Activated B cell treated with CpG ODN at 0.5 μM for 24 hours (primary cell): ENCODE measurements at regions not wholly inside any gene's neighbourhood (a gene's known extent, or its start where the extent isn't known, plus 50 kb on each side); places are given as distances from the start of the nearest gene placed in this dataset.
"Not testable (repeated sequence)": the region's sequence is repeated elsewhere in the genome, so short reads cannot be mapped to it uniquely, and the experiment has no call there.

Experiments used
- ATAC-seq: fragments of 200-7000 bp; cut with Tn5 transposase; one replicate; pipeline ENCODE4 v1.10.0; 2021; ENCODE audit warnings: low read depth, mild to moderate bottlenecking, moderate library complexity
- CTCF ChIA-PET: fragments of 350-600 bp; sonication (Branson Sonifier 250); formaldehyde crosslinking; loops from one replicate; lab custom pipeline; 2021; ENCODE audit warnings: antibody characterized with exemption; lab: Charles Lee
- POLR2A ChIA-PET: fragments of 350-600 bp; sonication (Branson Sonifier 250); formaldehyde crosslinking; loops from one replicate; lab custom pipeline; 2021; ENCODE audit warnings: antibody characterized with exemption; lab: Charles Lee
- DNase-seq: peaks from one replicate; pipeline ENCODE4 v3.0.0; 2022
- H3K27ac Mint-ChIP-seq: one replicate; pipeline ENCODE4 v1.8.0; 2020; ENCODE audit warnings: mixed read lengths
- H3K27me3 Mint-ChIP-seq: one replicate; pipeline ENCODE4 v1.8.0; 2021; ENCODE audit warnings: mixed read lengths
- H3K36me3 Mint-ChIP-seq: one replicate; pipeline ENCODE4 v1.8.0; 2021; ENCODE audit warnings: low read depth, mixed read lengths
- H3K4me1 Mint-ChIP-seq: one replicate; pipeline ENCODE4 v1.8.0; 2021; ENCODE audit warnings: mixed read lengths
- H3K4me3 Mint-ChIP-seq: one replicate; pipeline ENCODE4 v1.8.0; 2020; ENCODE audit warnings: mild to moderate bottlenecking, mixed read lengths
- H3K9me3 Mint-ChIP-seq: one replicate; pipeline ENCODE4 v1.8.0; 2020; ENCODE audit warnings: mixed read lengths
- intact Hi-C: fragments of 100-400 bp; cut with micrococcal nuclease; formaldehyde crosslinking; loops from one replicate; pipeline ENCODE4 v1.15.1; 2024
- TF ChIP-seq, protein P1 (sequence below): fragments of 200-600 bp; IDR thresholded peaks from one replicate; pipeline ENCODE4 v1.8.0; 2022; ENCODE audit warnings: antibody characterized with exemption, mild to moderate bottlenecking

DNA sequence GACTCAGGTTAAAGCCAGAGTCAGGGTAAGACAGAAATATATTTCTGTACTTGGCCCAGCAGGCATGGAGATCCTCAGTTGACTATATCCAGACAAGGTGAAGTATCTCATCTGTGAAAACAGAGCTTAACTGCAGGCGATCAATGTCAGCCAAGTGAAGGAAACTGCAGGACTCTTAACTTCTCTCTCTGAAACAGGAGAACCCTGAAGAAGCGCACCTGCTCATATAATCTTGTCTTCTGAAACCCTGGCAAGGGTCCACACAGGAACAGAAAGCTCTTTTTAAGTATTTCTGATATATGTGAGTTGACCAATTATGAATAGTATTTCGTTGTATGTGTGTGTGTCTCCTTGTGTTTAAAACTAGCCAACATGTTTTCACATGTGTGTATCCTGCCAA, 504.8 kb upstream of the SLITRK5 start:
- H3K4me3 Mint-ChIP-seq: no peak overlapping the region
- intact Hi-C loops: no loop called here
- TF ChIP-seq, protein P1, sequence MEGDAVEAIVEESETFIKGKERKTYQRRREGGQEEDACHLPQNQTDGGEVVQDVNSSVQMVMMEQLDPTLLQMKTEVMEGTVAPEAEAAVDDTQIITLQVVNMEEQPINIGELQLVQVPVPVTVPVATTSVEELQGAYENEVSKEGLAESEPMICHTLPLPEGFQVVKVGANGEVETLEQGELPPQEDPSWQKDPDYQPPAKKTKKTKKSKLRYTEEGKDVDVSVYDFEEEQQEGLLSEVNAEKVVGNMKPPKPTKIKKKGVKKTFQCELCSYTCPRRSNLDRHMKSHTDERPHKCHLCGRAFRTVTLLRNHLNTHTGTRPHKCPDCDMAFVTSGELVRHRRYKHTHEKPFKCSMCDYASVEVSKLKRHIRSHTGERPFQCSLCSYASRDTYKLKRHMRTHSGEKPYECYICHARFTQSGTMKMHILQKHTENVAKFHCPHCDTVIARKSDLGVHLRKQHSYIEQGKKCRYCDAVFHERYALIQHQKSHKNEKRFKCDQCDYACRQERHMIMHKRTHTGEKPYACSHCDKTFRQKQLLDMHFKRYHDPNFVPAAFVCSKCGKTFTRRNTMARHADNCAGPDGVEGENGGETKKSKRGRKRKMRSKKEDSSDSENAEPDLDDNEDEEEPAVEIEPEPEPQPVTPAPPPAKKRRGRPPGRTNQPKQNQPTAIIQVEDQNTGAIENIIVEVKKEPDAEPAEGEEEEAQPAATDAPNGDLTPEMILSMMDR: no peak
- H3K27me3 Mint-ChIP-seq: no peaks in the 10 kb centered on the region
- ChIA-PET CTCF (no interaction called here), POLR2A (no interaction called here)
- no peak for ATAC-seq
- peaks cover 10% of the 10 kb centered on the region for H3K9me3 Mint-ChIP-seq
- H3K36me3 Mint-ChIP-seq: no peaks in the 10 kb centered on the region
- H3K27ac Mint-ChIP-seq: no peak overlapping the region
- no peak for DNase-seq
- no peaks in the 10 kb centered on the region for H3K4me1 Mint-ChIP-seq

DNA sequence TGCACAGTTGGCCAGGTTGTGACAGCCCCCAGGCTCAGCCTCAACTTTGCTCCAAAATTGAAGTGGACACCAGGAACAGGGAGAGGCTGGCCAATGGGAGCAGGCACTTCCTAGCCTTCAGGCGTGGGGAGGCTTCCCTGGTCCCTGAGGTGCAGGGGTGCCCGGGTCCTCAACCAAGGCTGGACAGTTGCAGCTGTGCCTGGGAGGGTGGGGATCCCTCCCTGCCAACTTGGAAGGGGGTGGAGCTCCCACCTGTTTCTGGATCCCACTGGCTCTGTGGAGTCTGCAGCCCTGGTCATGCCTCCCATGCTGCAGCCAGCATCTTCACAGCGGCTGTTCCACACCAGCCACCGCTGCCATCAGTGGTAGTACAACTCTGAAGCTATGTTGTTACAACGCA, 502.8 kb upstream of the SLITRK5 start:
- POLR2A ChIA-PET: no interaction called here
- intact Hi-C loops: no loop called here
- Mint-ChIP-seq H3K36me3 (no peaks in the 10 kb centered on the region), H3K4me3 (no peak overlapping the region), H3K9me3 (peaks cover 2% of the 10 kb centered on the region), H3K27ac (no peak overlapping the region), H3K4me1 (no peaks in the 10 kb centered on the region), H3K27me3 (no peaks in the 10 kb centered on the region)
- DNase-seq (no peak), ATAC-seq (no peak)
- TF ChIP-seq, protein P1: no peak
- CTCF ChIA-PET: no interaction called here

DNA sequence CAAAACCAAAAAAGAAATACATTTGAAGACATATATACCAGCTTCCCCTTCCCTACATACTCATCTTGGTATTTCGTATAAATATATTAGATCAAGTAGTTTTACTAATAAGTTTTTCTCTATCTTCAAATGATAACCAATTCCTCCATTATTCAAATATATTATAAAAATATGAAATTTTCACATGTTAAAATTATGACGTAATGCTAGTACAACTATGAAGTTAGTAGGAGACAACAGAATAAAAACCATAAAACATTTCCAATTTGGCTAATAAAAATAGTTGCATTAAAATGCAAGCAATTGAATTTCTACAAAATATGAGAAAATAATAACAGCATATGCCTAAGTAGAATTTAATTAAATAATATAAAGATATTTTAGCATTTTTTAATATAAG, 501.8 kb upstream of the SLITRK5 start:
- TF ChIP-seq, protein P1: no peak
- ATAC-seq (no peak), DNase-seq (no peak)
- H3K4me3 Mint-ChIP-seq: no peak overlapping the region
- no peaks in the 10 kb centered on the region for H3K27me3 Mint-ChIP-seq
- ChIA-PET POLR2A (no interaction called here), CTCF (no interaction called here)
- peaks cover 2% of the 10 kb centered on the region for H3K9me3 Mint-ChIP-seq
- H3K4me1 Mint-ChIP-seq: no peaks in the 10 kb centered on the region
- H3K36me3 Mint-ChIP-seq: no peaks in the 10 kb centered on the region
- H3K27ac Mint-ChIP-seq: no peak overlapping the region
- intact Hi-C loops: no loop called here

DNA sequence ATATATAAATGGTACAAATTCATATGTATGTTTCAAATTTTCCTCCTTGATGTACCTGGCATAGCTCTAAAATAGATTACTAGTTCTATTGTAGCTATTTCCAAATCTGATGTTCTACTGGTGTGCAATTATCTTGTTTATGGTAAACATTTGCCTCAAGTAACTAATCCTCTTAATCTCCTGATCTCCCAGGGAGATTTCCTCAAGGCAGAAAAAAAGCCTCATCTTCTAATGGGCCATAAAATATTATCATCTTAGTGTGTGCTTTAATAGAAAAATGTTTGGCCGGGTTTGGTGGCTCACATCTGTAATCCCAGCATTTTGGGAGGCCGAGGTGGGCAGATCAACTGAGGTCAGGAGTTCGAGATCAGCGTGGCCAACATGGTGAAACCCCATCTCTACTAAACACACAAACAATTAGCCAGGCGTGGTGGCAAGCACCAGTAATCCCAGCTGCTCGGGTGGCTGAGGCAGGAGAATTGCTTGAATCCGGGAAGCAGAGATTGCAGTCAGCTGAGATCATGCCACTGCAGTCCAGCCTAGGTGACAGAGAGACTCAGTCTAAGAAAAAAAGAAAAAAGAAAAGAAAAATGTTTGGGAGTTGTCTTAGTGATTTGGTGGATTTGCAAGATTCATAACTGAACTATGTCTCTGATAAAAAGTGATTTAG, 498.9 kb upstream of the SLITRK5 start:
- intact Hi-C loops: no loop called here
- POLR2A ChIA-PET: no interaction called here
- Mint-ChIP-seq H3K27me3 (no peaks in the 10 kb centered on the region), H3K4me1 (no peaks in the 10 kb centered on the region), H3K36me3 (no peaks in the 10 kb centered on the region), H3K4me3 (no peak overlapping the region), H3K9me3 (no peaks in the 10 kb centered on the region), H3K27ac (no peak overlapping the region)
- no peak for ATAC-seq
- TF ChIP-seq, protein P1: no peak
- DNase-seq: no peak
- CTCF ChIA-PET: no interaction called here

DNA sequence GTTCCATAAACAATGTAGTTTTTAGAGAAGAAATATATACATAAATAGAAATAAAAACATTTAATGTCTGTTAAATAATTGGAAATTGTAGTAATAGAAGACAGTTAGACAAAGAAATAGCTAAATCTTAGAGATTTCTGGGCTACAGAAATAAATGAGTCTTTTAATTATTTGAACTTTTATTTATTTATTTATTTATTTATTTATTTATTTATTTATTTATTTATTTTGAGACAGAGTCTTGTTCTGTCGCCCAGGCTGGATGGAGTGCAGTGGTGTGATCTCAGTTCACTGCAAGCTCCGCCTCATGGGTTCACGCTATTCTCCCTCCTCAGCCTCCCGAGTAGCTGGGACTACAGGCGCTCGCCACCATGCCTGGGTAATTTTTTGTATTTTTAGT, 486.0 kb upstream of the SLITRK5 start:
- POLR2A ChIA-PET, H3K4me3 Mint-ChIP-seq, H3K9me3 Mint-ChIP-seq, CTCF ChIA-PET, intact Hi-C loops, H3K36me3 Mint-ChIP-seq, ATAC-seq, H3K4me1 Mint-ChIP-seq, H3K27ac Mint-ChIP-seq, H3K27me3 Mint-ChIP-seq, DNase-seq: not testable (repeated sequence)

DNA sequence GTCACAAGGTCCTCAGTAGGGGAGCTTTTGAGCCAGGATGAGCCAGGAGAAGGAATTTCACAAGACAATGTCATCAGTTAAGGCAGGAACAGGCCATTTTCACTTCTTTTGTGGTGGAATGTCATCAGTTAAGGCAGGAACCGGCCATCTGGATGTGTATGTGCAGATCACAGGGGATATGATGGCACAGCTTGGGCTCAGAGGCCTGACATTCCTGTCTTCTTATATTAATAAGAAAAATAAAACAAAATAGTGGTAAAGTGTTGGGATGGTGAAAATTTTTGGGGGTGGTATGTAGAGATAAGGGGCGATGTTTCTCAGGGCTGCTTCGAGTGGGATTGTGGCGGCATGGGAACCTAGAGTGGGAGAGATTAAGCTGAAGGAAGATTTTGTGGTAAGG, 484.5 kb upstream of the SLITRK5 start:
- H3K36me3 Mint-ChIP-seq, H3K9me3 Mint-ChIP-seq, H3K27ac Mint-ChIP-seq, CTCF ChIA-PET, ATAC-seq, DNase-seq, POLR2A ChIA-PET, intact Hi-C loops, H3K27me3 Mint-ChIP-seq, H3K4me3 Mint-ChIP-seq, H3K4me1 Mint-ChIP-seq: not testable (repeated sequence)

DNA sequence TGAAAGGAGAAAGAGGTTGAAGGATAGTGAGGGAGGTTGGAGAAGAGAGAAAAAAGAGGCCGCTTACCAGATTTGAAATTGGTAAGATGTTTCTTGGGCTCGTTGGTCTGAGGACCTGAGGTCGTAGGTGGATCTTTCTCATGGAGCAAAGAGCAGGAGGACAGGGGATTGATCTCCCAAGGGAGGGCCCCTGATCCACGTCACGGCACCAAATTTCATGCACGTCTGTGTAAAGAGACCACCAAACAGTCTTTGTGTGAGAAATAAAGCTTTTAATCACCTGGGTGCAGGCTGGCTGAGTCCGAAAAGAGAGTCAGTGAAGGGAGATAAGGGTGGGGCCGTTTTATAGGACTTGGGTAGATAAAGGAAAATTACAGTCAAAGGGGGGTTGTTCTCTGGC, 479.7 kb upstream of the SLITRK5 start:
- H3K27ac Mint-ChIP-seq, DNase-seq, ATAC-seq, intact Hi-C loops, H3K4me1 Mint-ChIP-seq, POLR2A ChIA-PET, H3K4me3 Mint-ChIP-seq, CTCF ChIA-PET, H3K36me3 Mint-ChIP-seq, H3K27me3 Mint-ChIP-seq, H3K9me3 Mint-ChIP-seq: not testable (repeated sequence)
